ENCODE measurements at regions not wholly inside any gene's neighbourhood (a gene's known extent, or its start where the extent isn't known, plus 50 kb on each side); places are given as distances from the start of the nearest gene placed in this dataset.

- TF ChIP-seq CTCF (IDR thresholded peaks at IDR 0.05): no peak
- no peak for TF ChIP-seq POLR2AphosphoS5 (IDR thresholded peaks at IDR 0.05)
Measured at GRCh38 chr2:158740127-158740526, 55.0 kb upstream of the DAPL1 start.

Data from prostate gland (tissue), 2 donors.